ENCODE measurements at regions not wholly inside any gene's neighbourhood (a gene's known extent, or its start where the extent isn't known, plus 50 kb on each side); places are given as distances from the start of the nearest gene placed in this dataset.
"Not testable (repeated sequence)": the region's sequence is repeated elsewhere in the genome, so short reads cannot be mapped to it uniquely, and the experiment has no call there.

DNA sequence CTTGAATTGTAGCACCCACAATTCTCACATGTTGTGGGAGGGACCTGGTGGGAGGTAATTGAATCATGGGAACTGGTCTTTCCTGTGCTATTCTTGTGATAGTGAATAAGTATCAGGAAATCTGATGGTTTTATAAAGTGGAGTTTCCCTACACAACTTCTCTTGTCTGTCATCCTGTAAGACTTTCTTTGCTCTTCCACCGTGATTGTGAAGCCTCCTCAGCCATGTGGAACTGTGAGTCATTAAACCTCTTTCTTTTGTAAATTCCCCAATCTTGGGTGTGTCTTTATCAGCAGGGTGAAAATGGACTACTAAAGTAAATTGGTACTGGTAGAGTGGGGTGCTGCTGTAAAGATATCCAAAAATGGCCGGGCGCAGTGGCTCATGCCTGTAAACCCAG lies 215.6 kb downstream of the LIG4 start:
- DNase-seq, result no peak

DNA sequence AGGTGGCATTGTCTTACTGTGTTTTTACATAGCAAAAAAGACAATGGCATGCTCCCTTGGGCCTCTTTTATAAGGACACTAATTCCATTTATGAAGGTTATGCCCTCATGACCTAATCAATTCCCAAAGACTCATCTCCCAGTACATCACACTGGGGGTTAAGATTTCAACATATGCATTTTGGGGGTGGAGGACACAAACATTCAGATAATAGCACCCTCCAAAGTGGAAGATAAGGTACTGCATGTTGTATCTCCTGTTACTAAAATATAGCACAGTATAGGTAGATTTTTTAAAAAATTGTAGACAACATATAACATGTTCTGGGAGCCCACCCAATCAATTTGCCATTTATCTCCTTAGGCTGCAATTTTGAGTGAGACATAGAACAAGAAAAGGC lies 221.2 kb downstream of the LIG4 start:
- no peak for DNase-seq

DNA sequence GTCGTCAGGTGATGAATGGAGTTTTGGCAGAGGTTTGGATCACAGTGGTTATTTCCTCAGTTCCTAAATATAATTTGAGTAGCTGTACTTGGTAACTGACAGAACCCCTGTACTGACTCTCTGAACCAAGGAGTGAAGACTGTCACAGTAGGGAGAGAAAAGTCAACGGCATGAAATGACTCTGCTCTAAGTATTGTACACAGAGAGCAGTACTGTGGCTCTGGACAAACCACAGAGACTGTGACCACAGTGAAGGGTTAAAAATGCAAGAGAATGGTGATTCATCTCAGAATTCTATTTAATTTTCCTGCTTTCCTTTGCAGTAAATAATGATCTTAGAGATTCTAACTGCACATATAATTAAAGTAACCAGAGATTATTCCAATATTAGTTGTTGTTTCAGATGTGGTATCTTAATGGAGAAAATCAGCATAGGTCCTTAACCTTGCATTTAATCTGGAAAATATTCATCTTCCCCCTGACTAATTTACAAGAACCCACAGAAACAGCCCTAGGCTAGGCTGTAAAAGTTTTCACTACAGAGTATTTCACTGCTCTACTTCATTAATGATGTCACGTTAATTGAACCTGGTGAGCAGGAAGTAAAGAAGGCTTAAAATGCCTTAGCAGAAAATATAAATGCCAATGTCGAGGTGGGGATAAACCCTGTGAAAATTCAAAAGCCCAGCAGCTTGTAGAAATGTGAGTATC lies 221.9 kb downstream of the LIG4 start:
- no peak for DNase-seq

DNA sequence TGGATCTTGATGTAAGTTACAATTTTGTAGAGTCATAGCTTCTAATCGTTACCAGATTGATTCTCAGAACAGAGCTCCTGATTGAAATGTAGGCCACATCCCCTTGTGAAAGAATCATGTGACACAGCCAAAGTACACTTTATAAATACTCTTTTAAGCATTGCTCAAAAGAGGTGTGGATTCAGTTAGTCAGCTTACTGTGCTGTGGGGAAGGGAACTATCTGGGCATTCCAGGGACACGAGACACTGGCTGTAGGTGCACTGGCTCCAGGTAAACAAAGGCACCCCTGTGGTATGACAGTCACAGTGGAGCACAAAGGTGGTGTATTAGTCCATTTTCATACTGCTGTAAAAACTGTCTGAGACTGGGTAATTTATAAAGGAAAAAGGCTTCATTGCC lies 222.8 kb downstream of the LIG4 start:
- no peak for DNase-seq

DNA sequence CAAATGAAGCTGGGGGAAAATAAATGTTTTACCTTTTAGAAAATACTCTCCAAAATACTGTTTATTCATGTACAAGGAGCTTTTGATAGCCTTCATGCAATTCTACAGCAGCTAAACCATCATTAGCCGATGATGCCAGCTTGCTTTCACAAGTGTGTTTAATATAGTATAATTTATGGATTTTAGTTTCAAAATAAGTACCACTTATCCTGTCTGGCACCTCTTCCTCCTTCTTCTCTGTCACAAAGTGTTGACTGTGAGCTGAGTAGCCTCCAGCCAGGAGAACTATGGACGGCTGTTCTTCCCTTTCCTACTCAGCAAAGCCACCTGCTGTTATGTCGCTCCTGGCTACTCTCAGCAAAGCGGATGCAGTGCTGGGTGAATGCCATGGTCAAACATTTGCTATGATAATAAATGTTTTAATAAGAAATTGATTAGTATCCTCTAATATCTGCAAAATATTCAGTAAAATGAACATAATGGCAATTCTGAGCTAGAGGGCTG lies 238.2 kb downstream of the LIG4 start:
- no peak for DNase-seq

DNA sequence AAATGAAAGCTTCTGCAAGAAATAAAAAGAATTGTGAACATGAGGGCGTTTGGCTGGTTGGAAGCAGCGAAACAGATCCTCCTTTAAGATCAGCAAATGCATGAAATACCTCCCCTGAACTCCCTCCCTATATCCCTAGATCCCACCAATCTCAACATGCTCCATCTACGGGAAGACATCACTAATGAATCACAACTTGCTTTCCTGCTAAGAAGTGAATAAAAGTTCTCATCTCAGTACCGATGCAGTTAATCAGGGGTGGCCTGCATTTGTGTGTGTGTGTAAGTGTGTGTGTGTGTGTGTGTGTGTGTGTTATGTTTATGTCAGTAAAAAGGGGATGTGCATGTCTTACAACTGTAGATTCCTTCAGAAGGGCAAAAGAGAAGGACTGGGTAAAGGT lies 238.7 kb downstream of the LIG4 start:
- no peak for DNase-seq

DNA sequence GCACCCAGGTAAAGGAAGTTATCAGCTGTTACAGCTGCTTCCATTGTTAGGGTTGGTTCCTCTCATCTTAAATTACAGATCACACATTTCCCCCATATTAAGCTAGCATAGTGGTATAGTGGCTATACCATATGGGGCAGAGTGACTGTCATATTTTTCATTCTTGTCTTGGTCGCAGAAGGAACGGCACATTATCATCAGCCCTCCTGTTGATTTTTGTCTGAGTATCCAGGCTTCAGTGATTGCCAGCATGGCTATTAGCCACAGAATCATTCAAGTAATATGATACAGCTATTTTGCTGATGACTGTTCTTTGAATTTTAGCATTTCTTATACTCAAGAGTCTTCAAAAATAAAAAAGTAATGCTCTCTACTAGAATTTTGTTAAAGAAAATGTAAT lies 240.9 kb downstream of the LIG4 start:
- no peak for DNase-seq

DNA sequence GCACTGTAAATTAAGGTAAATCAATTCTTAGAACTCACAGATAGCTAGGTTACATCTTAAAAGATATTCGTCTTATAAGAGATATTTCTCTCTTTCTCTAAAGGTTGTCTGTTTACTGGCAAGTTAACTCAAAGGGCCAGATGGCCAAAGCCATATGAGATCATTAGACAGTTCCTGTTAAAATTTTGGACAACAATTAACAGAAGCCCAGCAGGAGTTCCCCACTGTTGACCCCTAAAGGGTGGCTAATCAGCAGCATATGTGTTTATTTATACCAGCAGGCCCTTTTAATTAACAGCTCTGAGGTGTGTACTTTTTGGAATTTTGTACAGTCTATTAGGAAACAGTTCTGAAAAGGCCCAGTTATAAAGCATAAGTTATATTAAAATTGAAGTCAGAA lies 245.8 kb downstream of the LIG4 start:
- no peak for DNase-seq

DNA sequence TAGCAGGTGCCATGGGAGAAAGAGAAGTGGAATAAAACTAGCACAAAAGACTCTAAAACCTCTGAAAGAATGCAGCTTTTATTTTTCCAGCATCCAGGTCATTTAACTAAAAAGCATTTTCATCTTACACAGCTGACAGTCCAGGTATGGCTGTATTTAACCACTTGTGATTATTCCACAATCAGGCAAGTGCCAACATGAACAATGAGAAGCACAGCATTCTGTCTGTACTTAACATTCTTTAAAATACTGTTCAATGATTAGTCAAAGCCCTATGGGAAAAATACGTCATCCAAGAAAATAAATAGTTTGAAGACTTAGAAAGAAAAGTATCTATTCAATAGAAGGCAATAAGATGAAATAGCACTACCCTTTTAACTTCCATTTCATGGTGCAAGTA lies 246.9 kb downstream of the LIG4 start:
- no peak for DNase-seq

DNA sequence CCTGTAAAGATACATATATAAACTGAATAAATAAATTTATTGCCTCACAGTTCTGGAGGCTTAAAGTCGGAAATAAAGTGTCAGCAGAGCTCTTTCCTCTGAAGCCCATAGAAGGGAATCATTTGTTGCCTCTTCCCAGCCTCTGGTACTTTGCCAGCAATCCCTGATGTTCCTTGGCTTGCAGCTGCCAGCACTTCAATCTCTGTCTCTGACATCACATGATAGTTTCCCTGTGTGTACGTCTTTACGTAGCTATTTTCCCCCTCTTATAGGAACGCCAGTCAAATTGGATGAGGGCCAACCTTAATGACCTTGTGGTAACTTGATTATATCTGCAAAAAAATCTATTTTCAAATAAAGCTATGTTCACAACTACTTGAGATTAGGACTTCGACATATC lies 250.9 kb downstream of the LIG4 start:
- DNase-seq, result no peak

DNA sequence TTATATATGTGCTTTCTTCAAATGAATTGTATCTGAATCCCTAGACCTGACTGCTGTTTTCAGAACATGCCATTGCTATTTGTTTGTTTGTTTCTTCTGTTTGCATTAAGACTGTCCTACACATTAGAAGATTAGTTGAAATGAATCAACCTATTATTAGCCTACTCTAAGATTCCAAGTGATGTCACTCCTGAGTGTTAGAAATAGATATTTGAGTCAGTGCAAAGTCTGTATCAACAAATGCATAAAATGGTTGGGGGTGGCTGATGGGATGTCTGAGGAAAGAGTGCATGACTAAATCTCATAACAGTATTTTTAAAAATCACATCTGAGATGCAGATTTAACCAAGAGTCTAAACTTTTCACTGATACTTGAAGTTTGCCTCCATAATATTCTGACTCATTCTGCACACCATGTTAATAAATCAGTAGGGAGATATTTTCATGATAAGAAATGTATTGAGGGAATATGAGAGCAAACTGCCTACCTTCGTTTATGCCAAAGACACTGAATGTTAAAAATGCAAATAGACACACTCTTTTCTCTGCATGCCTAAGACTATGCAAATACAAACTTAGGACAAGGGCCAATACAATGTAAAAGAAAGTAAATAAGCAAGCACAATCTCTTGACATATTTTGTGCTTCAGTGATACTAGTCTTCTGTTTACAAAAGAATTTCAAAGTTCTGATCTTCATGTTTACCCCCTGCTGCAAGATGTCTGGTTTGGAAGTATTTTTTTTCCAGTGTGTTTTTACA lies 253.3 kb downstream of the LIG4 start:
- DNase-seq, result no peak

DNA sequence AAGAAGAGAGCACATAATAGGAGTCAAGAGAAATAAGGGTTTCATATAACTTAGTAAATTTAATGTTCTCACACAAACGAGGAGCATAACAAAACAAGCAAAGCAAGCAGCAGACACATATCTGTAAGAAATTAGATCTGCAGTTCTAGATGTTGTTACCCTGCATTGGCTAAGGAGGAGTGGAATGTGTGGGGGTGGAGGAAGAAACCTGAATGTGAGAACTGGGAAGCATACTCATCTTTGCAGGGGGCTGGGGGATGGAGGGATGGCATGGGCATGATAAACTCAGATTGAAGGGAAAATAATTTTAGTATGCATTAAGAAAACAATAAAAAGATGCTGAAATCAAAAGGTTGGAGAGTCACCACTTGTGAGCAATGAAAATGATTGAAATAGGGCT lies 255.0 kb downstream of the LIG4 start:
- no peak for DNase-seq

DNA sequence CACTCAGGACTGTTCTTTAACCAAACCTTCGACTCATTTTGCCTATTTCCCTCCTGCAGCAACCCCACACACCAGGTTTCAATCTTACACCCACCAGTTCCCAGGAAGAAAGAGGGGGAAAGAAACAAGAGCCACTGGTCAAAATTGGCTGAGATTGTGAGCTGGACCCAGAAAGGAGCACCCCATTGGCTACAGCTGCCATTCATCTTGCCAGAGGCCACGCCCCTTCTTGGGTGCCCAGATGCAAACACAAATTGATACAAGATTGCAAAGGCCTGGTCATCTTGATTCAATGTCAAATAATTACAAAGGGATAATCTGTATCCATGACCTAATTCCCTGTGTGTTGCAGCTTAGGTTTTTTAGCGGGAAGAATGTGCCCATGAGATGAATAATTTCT lies 258.4 kb downstream of the LIG4 start:
- no peak for DNase-seq

DNA sequence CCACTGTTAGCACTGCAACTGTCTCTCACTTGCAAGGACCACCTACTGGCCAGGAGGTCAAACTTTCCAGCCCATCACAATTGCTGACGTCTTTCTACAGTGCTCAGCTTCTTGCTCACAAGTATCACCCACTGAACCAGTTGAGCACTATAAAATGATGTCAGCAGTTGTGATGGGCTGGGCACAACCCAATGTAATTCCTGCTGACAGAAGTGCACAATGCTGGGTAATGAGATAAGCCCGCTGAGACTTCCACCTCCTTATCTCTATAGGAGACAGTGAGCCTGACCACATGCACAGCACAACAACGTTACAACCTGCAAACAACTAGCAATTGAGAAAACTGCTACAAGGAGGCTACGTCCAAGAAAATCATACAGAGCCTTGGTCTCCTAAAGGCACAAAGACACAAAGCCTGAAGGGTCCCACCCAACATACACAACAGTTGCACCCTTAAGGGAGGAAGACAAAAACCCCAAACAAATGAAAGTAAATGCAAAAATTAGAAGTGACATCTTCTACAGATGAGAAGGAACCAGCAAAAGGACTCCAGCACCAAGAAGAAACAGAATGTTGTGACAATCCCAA lies 273.2 kb downstream of the LIG4 start:
- no peak for DNase-seq

DNA sequence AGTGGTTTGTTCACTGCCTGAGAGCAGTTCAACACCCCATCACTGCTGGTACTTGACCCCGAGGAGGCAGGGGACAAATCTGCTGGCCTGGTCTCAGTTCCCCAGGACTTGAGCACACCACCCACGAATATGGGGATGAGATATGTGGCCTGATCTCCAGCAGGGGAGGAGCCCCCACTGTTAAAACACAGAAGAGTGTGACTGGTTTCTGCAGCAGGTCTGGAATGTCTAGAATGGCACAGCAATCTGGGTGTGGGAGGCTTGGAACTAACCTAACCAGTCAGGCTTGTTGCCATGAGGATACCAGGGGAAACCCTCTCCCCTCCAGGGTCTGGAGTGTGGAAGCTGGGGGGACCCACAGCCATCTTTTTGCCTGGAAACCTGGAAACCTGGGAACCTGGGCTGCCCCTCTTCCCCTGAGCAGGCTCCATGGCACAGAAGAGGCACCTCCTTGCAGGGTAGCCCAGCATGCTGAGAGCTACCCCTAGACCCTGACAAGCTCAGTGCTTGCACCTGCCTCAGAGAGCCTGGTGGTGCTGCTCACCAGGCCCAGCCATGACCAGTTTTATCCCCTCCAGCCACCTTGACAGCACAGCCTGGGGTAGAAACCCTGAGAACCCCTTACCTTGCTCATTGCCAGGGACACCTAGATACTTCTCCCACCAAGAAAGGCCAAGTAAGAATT lies 273.8 kb downstream of the LIG4 start:
- no peak for DNase-seq

DNA sequence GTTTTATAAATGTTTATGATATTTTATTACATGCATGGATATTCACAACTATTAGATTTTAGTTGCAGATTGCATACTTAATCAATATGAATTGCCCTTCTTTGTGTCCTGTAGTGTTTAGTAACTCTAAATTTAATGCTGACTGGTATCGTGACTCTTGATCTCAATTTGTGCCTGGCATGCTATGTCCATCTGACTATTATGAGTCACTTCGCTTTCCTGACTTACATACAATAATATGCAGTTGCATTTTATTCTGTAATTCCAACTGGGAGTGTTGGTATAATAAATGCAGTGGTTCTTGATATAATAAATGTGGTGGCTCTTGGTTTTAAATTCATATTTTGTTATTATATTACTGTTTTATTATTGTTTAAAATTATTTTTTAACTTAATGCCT lies 277.5 kb downstream of the LIG4 start:
- DNase-seq, result no peak

DNA sequence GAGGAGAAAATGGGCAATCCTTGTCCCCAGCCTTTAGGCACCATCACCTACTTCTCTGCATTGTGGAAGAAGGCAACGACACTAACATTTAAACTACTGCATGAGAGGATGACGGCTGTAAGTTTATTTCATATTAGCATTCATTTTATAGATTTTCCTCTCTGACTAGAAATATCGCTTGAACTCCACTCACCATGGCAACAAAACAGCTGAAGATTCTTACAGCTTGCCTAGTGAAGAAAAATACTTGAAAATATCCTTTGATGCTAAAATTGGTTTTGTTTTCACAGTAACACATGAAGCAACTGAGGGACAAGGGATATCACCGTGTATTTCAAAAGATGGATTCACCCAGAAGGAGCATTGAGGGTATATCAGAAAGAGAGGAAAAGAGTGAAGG lies 284.3 kb downstream of the LIG4 start:
- no peak for DNase-seq

DNA sequence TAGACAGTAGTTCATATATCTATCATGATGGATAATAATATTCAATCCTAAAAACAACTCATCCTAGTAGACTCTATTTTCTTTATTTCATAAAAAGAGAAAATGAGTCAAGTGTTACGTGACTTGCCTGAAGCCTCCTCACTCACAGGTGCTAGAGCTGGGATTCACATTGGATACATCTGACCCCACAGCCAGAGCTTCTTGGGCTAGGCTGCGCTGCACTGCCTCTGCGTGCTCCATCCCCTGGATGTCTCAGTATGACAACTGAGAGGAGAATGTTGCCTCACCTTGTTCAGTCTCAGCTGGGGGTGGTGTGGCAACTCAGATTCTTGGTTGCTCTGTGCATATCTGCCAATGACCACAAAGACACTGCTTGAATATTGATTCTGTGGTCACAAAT lies 286.6 kb downstream of the LIG4 start:
- no peak for DNase-seq

DNA sequence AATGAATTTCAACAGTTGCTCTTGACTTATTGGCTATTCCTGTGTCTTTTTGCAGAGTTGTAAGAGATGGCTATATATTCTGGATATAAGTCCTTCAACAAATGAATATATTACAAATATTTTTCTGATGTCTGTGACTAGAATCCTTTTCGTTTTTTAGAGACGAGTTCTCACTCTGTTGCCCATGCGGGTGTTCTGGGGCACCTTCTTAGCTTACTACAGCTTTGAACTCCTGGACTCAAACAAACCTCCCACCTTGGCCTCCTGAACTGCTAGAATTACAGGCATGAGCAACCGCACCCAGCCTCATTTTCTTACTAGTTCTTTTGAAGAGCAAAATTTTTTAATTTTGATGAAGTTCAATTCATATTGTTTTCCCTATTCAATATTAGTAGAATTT lies 287.8 kb downstream of the LIG4 start:
- no peak for DNase-seq

DNA sequence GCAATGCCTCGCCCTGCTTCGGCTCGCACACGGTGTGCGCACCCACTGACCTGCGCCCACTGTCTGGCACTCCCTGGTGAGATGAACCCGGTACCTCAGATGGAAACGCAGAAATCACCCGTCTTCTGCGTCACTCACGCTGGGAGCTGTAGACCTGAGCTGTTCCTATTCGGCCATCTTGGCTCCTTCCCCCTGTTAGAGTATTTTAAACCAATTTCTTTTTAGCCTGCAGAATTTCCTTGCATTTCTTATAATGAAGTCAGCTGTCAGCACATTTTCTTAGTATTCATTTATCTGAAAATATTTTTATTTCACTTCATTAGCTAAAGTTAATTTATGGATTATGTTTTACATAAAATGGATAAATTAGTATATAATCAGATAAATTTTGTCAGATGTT lies 288.8 kb downstream of the LIG4 start:
- not testable (repeated sequence) for DNase-seq

DNA sequence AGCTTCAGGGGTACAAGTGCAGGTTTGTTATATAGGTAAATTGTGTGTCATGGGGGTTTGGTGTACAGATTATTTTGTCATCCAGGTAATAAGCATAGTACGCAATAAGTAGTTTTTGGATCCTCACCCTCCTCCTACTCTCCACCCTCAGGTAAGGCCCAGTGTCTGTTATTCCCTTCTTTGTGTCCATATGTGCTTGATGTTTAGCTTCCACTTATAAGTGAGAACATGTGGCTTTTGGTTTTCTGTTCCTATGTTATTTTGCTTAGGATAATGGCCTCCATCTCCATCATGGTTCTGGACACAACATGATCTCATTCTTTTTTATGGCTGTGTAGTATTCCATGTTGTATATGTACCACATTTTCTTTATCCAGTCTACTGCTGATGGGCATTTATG lies 298.4 kb downstream of the LIG4 start:
- not testable (repeated sequence) for DNase-seq

DNA sequence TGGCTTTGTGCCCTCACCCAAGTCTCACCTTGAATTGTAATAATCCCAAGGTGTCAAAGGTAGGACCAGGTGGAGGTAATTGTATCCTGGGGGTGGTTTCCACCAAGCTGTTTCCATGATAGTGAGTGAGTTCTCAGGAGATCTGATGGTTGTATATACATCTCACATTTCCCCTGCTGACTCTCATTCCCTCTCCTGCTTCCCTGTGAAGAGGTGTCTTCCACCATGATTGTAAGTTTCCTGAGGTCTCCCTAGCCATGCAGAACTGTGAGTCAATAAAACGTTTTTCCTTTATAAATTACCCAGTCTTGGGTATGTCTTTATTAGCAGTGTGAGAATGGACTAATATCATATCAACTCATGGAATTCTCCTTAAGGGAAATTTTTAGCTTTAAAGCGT lies 302.6 kb downstream of the LIG4 start:
- DNase-seq, result no peak

DNA sequence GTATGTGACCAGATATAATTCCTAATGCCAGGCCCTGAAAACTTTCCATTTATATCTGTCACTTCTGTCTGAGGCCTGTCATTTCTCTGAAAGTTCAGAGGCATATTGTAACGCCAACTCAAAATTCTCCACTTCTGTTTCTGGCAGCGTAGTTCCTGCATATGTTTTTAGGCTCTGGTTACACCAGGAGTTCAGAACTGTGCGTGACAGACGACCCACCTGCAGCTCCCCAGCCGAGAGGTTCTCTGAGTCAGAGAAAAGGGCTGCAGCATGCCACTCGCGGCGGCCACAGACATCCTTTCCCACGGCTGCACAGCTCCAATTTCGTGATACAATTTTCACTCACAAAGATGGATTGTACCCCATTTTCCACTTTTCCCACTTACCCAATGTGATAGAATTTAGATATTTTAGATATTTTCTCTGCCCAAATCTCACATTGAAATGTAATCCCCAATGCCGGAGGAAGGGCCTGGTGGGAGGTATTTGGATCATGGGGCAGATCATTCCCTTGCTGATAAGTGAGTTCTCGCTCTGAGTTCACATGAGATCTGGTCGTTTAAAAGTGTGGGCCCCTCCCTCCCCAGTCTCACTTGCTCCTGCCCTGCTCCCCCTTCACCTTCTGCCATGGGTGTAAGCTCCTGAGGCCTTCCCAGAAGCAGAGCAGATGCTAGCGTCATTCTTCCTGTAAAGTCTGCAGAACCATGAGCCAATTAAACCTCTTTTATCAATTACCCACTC lies 308.1 kb downstream of the LIG4 start:
- DNase-seq, result no peak

Data from bone marrow (tissue), 2 donors.